PC-3 (cell line): ENCODE measurements at regions not wholly inside any gene's neighbourhood (a gene's known extent, or its start where the extent isn't known, plus 50 kb on each side); places are given as distances from the start of the nearest gene placed in this dataset.

ENCODE experiments used
- CTCF ChIP-seq: fragments of 300-600 bp; sonication (generic); conservative IDR thresholded peaks from 2 replicates; pipeline ENCODE4 v1.5.1; 2017; ENCODE audit warnings: antibody characterized with exemption, low read depth, mild to moderate bottlenecking, low read length
- EZH2phosphoT487 ChIP-seq: fragments of 300-600 bp; sonication (generic); IDR thresholded peaks from 2 replicates; pipeline ENCODE4 v1.6.1; 2018; ENCODE audit warnings: mild to moderate bottlenecking, antibody characterized with exemption, low read length, borderline replicate concordance

GRCh38 chr1:166283190-166283589 lies 116.4 kb upstream of the FAM78B start:
- no peak for TF ChIP-seq CTCF
- no peak for TF ChIP-seq EZH2phosphoT487
